K562 (cell line): ENCODE measurements at regions not wholly inside any gene's neighbourhood (a gene's known extent, or its start where the extent isn't known, plus 50 kb on each side); places are given as distances from the start of the nearest gene placed in this dataset.

Source experiments
- ATAC-seq: fragments of 200-7000 bp; cut with Tn5 transposase; 3 replicates; pipeline ENCODE4 v1.9.1; 2020; ENCODE audit warnings: moderate library complexity
- BruUV-seq: library from RNA; stranded (reverse); fragments of 400-500 nt; replicated peaks from 2 replicates; lab custom pipeline; 2021; lab: Mats Ljungman, UMichigan
- CTCF ChIA-PET: fragments of 300-600 bp; formaldehyde crosslinking; extraction: SDS; loops from one replicate; lab custom pipeline; 2021; ENCODE audit warnings: low intra/inter-chr PET ratio; lab: Yijun Ruan, JAX
- POLR2A ChIA-PET: fragments of 300-600, 350-650 bp; sonication (Branson Sonifier 250); formaldehyde crosslinking; extraction: SDS; loops from one replicate; lab custom pipeline; 2021; ENCODE audit warnings: antibody characterized with exemption, inconsistent platforms; lab: Yijun Ruan, JAX
- DNase-seq, 4 experiments: peaks; one replicate each; pipeline versions ENCODE4 v3.0.0 to v3.0.0-alpha.2; 2011 to 2018; ENCODE audit warnings: low spot score in 3 of 4, mixed read lengths in 3 of 4; ENCODE audit errors: extremely low read depth in 1 of 4
- FAIRE-seq: peaks from 2 replicates; lab custom pipeline; 2011; peaks lifted over from hg19 to GRCh38; lab: Jason Lieb, UNC
- H2AFZ ChIP-seq: 2 replicates; pipeline ENCODE4 v1.6.0; 2011; ENCODE audit warnings: low read depth, low read length, control low read depth, inconsistent platforms
- H3K27ac ChIP-seq: fragments of 200-600 bp; 3 replicates; pipeline ENCODE4 v1.8.0; 2011; ENCODE audit warnings: low read depth, mild to moderate bottlenecking, control low read depth, inconsistent platforms, low read length, moderate library complexity, mixed read lengths; ENCODE audit errors: extremely low read depth
- H3K27me3 ChIP-seq, 2 experiments: fragments of 300-600 bp in 1 of 2; 2 replicates in 1 of 2; 3 replicates in 1 of 2; pipeline versions ENCODE4 v1.6.0 to v1.8.0; 2011; ENCODE audit warnings: inconsistent platforms in 2 of 2, low read length in 2 of 2, mild to moderate bottlenecking in 1 of 2, mixed read lengths in 1 of 2, moderate library complexity in 1 of 2; ENCODE audit not compliant: control insufficient read depth in 2 of 2, insufficient read depth in 2 of 2
- H3K36me3 ChIP-seq: fragments of 300-600 bp; 3 replicates; pipeline ENCODE4 v1.8.0; 2011; ENCODE audit warnings: mild to moderate bottlenecking, low read length, inconsistent platforms; ENCODE audit not compliant: control insufficient read depth, insufficient read depth
- H3K4me1 ChIP-seq, 2 experiments: fragments of 200-600 bp in 1 of 2; replicated peaks in 1 of 2; 2 replicates in 1 of 2; 3 replicates in 1 of 2; pipeline versions ENCODE4 v1.5.1 to v1.8.0; 2011; ENCODE audit warnings: inconsistent platforms in 2 of 2, low read length in 2 of 2, mild to moderate bottlenecking in 1 of 2, mixed read lengths in 1 of 2, moderate library complexity in 1 of 2; ENCODE audit not compliant: control insufficient read depth in 2 of 2, insufficient read depth in 2 of 2
- H3K4me2 ChIP-seq: 2 replicates; pipeline ENCODE4 v1.6.1; 2011; ENCODE audit warnings: low read length, control low read depth, inconsistent platforms, mixed read lengths; ENCODE audit not compliant: insufficient read depth
- H3K4me3 ChIP-seq: fragments of 200-600 bp; sonication (generic), shearing (Covaris generic); 2 replicates; pipeline ENCODE4 v1.5.1; 2016; ENCODE audit warnings: control low read depth, inconsistent platforms
- H3K79me2 ChIP-seq: fragments of 200-600 bp; 3 replicates; pipeline ENCODE4 v1.8.0; 2011; ENCODE audit warnings: low read length, inconsistent platforms; ENCODE audit not compliant: control insufficient read depth, insufficient read depth
- H3K9ac ChIP-seq, 2 experiments: 2 replicates each; pipeline versions ENCODE4 v1.6.0 to v1.6.1; 2011; ENCODE audit warnings: low read depth in 2 of 2, low read length in 2 of 2, control low read depth in 1 of 2, inconsistent platforms in 1 of 2, mild to moderate bottlenecking in 1 of 2, mixed read lengths in 1 of 2; ENCODE audit not compliant: insufficient read depth in 1 of 2
- H3K9me1 ChIP-seq: one replicate; pipeline ENCODE4 v1.6.0; 2011; ENCODE audit warnings: inconsistent platforms, mild to moderate bottlenecking, low read length, moderate library complexity; ENCODE audit not compliant: control insufficient read depth, insufficient read depth
- H3K9me3 ChIP-seq: replicated peaks from 2 replicates; pipeline ENCODE4 v1.5.1; 2011; ENCODE audit warnings: low read depth, low read length, inconsistent platforms; ENCODE audit not compliant: control insufficient read depth, insufficient read depth
- H4K20me1 ChIP-seq: replicated peaks from 2 replicates; pipeline ENCODE4 v1.6.1; 2011; ENCODE audit warnings: low read length, inconsistent platforms, mixed read lengths; ENCODE audit not compliant: control insufficient read depth, insufficient read depth
- CREB3 ChIP-seq: fragments of 450-650 bp; conservative IDR thresholded peaks from 2 replicates; pipeline ENCODE4 v1.6.1; 2016; ENCODE audit warnings: missing genetic modification characterization, low read depth, mild to moderate bottlenecking, missing compliant biosample characterization, moderate library complexity
- CTCF ChIP-seq, 3 experiments: IDR thresholded peaks in 2 of 3; conservative IDR thresholded peaks in 1 of 3; 2 replicates each; pipeline ENCODE4 v1.5.1; 2011 to 2012; ENCODE audit warnings: low read length in 3 of 3, mild to moderate bottlenecking in 3 of 3, control low read depth in 2 of 3, improper control_type of control experiment in 1 of 3, inconsistent platforms in 1 of 3, low read depth in 1 of 3, mixed read lengths in 1 of 3, moderate library complexity in 1 of 3; ENCODE audit not compliant: insufficient read depth in 2 of 3
- E2F4 ChIP-seq: sonication (generic); formaldehyde crosslinking; IDR thresholded peaks from 2 replicates; pipeline ENCODE4 v1.8.0; 2022; ENCODE audit warnings: mild to moderate bottlenecking, low read depth, missing genetic modification reagents
- FOXJ2 ChIP-seq: fragments of 200-800 bp; sonication (Bioruptor generic); IDR thresholded peaks from 2 replicates; pipeline ENCODE4 v1.6.1; 2016; ENCODE audit warnings: missing genetic modification characterization, missing compliant biosample characterization
- HNRNPH1 ChIP-seq: fragments of 200-400 bp; formaldehyde crosslinking; optimal IDR thresholded peaks from 2 replicates; pipeline ENCODE3; 2017; ENCODE audit warnings: low read depth, mild to moderate bottlenecking, low read length, moderate library complexity
- MLLT1 ChIP-seq, 2 experiments: fragments of 450-650 bp; IDR thresholded peaks; 2 replicates each; pipeline ENCODE4 v1.6.1; 2016
- NCOA4 ChIP-seq: fragments of 450-650 bp; IDR thresholded peaks from 2 replicates; pipeline ENCODE4 v1.6.1; 2018; ENCODE audit warnings: mild to moderate bottlenecking; ENCODE audit not compliant: partially characterized antibody
- NUFIP1 ChIP-seq: fragments of 450-650 bp; IDR thresholded peaks from 2 replicates; pipeline ENCODE4 v1.6.1; 2018; ENCODE audit not compliant: partially characterized antibody
- POLR2AphosphoS5 ChIP-seq: IDR thresholded peaks from 2 replicates; pipeline ENCODE4 v1.6.1; 2011; ENCODE audit warnings: mild to moderate bottlenecking, low read depth, low read length, moderate library complexity; ENCODE audit not compliant: control insufficient read depth, insufficient read depth
- POLR3G ChIP-seq: IDR thresholded peaks from 2 replicates; pipeline ENCODE4 v1.6.1; 2011; ENCODE audit not compliant: insufficient read length, insufficient replicate concordance; ENCODE audit errors: extremely low read depth
- SP1 ChIP-seq: sonication (generic); formaldehyde crosslinking; IDR thresholded peaks from 2 replicates; pipeline ENCODE4 v1.8.1; 2022; ENCODE audit warnings: mild to moderate bottlenecking, missing genetic modification reagents
- STAG1 ChIP-seq: sonication (generic); formaldehyde crosslinking; IDR thresholded peaks from 2 replicates; pipeline ENCODE4 v1.5.0; 2020; ENCODE audit warnings: missing genetic modification reagents, borderline replicate concordance
- TBP ChIP-seq: optimal IDR thresholded peaks from 2 replicates; pipeline ENCODE3; 2011; ENCODE audit warnings: low read depth, low read length, improper control_type of control experiment
- TRIM28 ChIP-seq: fragments of 450-650 bp; IDR thresholded peaks from 2 replicates; pipeline ENCODE4 v1.6.1; 2017
- ZNF174 ChIP-seq: fragments of 250-450 bp; sonication (Bioruptor Pico); IDR thresholded peaks from 2 replicates; pipeline ENCODE4 v1.4.0; 2020; ENCODE audit warnings: mild to moderate bottlenecking
- WGBS: fragments of 100-300 bp; shearing (Covaris generic); methylation state at CpG from one replicate; pipeline ENCODE4 v1.1.6; 2016; ENCODE audit warnings: low coverage, mixed read lengths; ENCODE audit not compliant: insufficient coverage; ENCODE audit errors: missing lambda C conversion rate; 5-methylcytosine and 5-hydroxymethylcytosine counted together
- in situ Hi-C: fragments of 300-500 bp; cut with MboI; formaldehyde crosslinking; loops from 4 replicates; pipeline ENCODE4 v1.15.0; 2018; ENCODE audit warnings: inconsistent platforms, mixed read lengths
- intact Hi-C: fragments of 100-400 bp; cut with micrococcal nuclease; formaldehyde crosslinking; loops from 2 replicates; pipeline ENCODE4 v1.14.2; 2022

- TF ChIP-seq NUFIP1 (no peak), MLLT1 (IDR thresholded peaks at IDR 0.05) (no peak), FOXJ2 (no peak), E2F4 (CRISPR knock-in tag) (no peak), NCOA4 (no peak), POLR2AphosphoS5 (no peak), TBP (no peak)
These were observed 382.0 kb upstream of the ANO3 start (continued) for GRCh38 chr11:25949918-25950317.

GRCh38 chr11:25953006-25953405 lies 378.9 kb upstream of the ANO3 start:
- 2% methylated on average over 3 of the region's 3 CpGs for WGBS
- intact Hi-C loops (no loop called here), in situ Hi-C loops (no loop called here)
- no peak for ATAC-seq
- no TSS peak for BruUV-seq
- H3K4me3 ChIP-seq = no peak overlapping the region
- H3K9me1 ChIP-seq = no peaks in the 10 kb centered on the region
- no peaks in the 10 kb centered on the region for H3K9me3 ChIP-seq
- no peak for FAIRE-seq
- no peaks in the 10 kb centered on the region for H3K36me3 ChIP-seq
- no peak overlapping the region for H3K27ac ChIP-seq
- no peak overlapping the region for H2AFZ ChIP-seq
- H3K4me2 ChIP-seq = no peak overlapping the region
- no peak for DNase-seq
- H4K20me1 ChIP-seq = no peaks in the 10 kb centered on the region
- H3K79me2 ChIP-seq = no peaks in the 10 kb centered on the region
- ChIA-PET POLR2A (no interaction called here), CTCF (no interaction called here)
- no peak overlapping the region for H3K9ac ChIP-seq
- no peaks in the 10 kb centered on the region for H3K27me3 ChIP-seq
- no peaks in the 10 kb centered on the region for H3K4me1 ChIP-seq
- TF ChIP-seq SP1 (CRISPR knock-in tag) = no peak
- no peak for TF ChIP-seq CTCF (IDR thresholded peaks at IDR 0.05 in 2 of 3, conservative IDR thresholded peaks at IDR 0.05 in 1 of 3; ENCODE audit: insufficient read depth in 2 of 3, low read depth in 1 of 3, low read length in 3 of 3)
- TF ChIP-seq ZNF174 (CRISPR knock-in tag) = no peak
- no peak for TF ChIP-seq TRIM28
- TF ChIP-seq CREB3 (tag) = no peak
- no peak for TF ChIP-seq STAG1 (CRISPR knock-in tag)
- no peak for TF ChIP-seq MLLT1 (IDR thresholded peaks at IDR 0.05)
- TF ChIP-seq POLR3G = no peak
- no peak for TF ChIP-seq HNRNPH1
